ENCODE measurements at regions not wholly inside any gene's neighbourhood (a gene's known extent, or its start where the extent isn't known, plus 50 kb on each side); places are given as distances from the start of the nearest gene placed in this dataset.

DNA sequence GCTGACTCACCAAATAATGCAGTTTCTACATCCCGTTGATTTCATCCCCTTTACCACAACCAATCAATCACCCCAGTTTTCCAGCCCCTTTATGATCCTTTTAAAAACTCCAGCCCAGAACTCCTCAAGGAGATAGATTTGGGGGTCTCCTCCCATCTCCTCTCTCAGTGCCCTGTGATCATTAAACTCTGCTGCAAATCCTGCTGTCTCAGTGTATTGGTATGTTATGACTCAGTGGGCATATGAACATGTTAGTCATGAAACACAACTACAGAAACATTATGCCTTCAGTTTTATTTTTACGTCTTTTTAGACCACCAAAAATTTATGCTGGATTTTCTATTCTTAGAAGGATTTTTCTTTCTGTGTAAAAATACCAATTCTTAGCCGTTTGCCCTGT lies 213.7 kb downstream of the DIPK2A start:
- no peak for TF ChIP-seq POLR2A (IDR thresholded peaks at IDR 0.05)
- TF ChIP-seq, protein P1, sequence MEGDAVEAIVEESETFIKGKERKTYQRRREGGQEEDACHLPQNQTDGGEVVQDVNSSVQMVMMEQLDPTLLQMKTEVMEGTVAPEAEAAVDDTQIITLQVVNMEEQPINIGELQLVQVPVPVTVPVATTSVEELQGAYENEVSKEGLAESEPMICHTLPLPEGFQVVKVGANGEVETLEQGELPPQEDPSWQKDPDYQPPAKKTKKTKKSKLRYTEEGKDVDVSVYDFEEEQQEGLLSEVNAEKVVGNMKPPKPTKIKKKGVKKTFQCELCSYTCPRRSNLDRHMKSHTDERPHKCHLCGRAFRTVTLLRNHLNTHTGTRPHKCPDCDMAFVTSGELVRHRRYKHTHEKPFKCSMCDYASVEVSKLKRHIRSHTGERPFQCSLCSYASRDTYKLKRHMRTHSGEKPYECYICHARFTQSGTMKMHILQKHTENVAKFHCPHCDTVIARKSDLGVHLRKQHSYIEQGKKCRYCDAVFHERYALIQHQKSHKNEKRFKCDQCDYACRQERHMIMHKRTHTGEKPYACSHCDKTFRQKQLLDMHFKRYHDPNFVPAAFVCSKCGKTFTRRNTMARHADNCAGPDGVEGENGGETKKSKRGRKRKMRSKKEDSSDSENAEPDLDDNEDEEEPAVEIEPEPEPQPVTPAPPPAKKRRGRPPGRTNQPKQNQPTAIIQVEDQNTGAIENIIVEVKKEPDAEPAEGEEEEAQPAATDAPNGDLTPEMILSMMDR (IDR thresholded peaks at IDR 0.05): no peak
